Activated CD8-positive, alpha-beta memory T cell treated with anti-CD3 and anti-CD28 coated beads for 4 hours (primary cell): ENCODE measurements at regions not wholly inside any gene's neighbourhood (a gene's known extent, or its start where the extent isn't known, plus 50 kb on each side); places are given as distances from the start of the nearest gene placed in this dataset.
"Not testable (repeated sequence)": the region's sequence is repeated elsewhere in the genome, so short reads cannot be mapped to it uniquely, and the experiment has no call there.

ENCODE experiments used
- DNase-seq, 2 donors: peaks; one replicate each; pipeline ENCODE4 v3.0.0-alpha.2; 2020; ENCODE audit warnings: low read depth in 2 of 2

DNA sequence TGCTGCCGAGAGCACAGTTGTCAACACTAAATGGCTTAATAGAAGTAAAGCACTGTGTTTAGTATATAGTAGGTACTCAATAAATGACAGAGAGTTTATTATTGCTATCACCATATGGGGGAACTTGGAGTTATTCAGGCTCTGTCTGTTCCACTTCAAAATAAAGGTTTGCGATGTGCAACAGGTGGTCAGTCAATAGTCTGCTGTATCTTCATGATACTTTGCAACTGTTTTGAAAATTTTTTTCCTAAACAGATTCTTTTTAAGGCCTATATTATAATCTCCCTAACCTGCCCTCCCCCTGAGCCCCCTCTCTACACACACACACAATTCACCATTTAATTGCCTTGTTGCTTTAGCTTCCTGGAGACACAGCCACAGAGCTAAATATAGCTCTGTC is 164.7 kb upstream of the NR2F2 start:
- DNase-seq: no peak

GRCh38 chr15:96166223-96167200 is 164.0 kb upstream of the NR2F2 start:
- no peak for DNase-seq

DNA sequence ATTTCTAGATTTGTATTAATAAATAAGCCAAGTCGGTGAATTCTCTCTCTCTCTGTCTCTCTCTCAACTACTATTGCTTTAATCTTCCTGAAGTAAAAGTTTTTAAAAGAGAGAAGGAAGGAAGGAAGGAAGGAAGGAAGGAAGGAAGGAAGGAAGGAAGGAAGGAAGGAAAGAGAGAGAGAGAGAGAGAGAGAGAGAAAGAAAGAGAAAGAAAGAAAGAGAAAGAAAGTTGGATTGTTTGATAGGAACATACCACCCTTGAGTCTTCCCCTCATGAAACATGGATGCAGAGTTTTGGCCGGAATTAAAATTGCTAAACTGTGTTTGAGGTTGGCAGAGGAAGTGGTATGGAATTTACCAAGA is 159.9 kb upstream of the NR2F2 start:
- DNase-seq: not testable (repeated sequence)

DNA sequence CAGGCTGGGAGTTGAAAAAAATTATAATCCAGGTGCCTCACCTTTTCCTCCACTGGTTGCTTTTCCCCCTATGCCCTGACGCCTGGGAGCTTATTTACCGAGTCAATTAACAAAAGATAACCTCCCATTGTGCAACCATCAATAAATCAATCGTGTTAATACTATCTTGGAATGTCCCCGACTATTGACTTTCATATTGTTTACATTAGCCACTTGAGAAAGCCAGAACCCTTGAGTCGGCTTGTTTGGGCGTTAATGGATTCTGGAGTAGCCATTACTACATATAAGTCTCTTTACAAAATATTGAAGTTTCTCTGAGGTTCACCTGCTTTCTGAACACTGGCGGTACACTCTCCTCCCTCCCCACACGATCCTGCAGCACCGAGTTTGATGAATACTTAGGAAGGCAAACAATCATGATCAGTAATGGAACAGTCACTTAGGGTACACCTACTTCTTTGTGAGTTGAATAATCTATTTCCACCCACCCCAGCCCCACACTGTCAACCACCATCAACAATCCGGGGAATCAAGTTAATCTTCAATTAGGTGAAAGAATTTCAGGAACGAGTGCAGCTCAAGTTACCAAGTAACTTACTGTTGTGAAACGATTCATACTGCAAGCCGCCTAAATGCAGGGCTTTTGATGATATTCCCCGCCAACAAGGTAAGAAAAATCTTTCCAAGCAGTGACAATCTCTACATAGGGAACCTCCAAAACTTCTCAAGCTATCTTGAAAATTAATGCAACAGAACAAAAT is 159.3 kb upstream of the NR2F2 start:
- DNase-seq: no peak

GRCh38 chr15:96171853-96172296 is 158.6 kb upstream of the NR2F2 start:
- no peak for DNase-seq

DNA sequence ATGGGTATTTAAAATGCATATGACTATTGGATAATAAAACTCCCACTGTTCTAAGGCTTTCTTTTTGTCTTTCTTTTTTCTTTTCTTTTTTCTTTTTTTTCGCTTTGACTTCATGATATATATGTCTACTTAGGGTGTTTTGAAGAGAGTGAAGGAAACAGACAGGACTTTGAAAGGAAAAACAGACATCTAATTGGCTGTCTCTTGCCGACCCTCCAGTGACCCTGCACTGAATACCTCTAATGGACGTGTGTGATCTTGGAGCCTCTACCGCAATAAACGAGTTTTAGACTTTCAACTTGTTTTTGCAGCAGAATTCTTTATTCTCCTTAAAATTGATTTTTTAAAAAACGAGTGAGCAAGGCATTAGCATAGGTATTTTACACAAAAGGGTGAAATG is 158.1 kb upstream of the NR2F2 start:
- no peak for DNase-seq

DNA sequence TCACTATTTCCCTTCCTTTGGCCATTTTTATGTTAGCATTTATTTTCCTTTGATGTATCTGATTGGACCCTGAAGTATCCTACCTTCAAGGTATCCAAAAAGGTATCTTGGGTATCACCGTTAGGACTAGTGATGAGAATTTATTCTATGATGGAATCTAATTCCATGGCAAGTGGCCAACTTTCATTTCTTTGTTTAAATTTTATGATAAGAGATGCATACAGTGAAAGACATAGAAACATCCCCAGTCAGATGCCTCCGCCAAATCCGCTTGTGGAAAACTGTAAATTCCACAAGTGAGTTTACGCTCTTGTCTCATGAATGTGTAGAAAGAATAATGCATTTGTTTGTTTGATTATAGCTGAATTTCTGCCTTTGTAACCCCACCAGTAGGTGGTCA is 153.7 kb upstream of the NR2F2 start:
- no peak for DNase-seq

GRCh38 chr15:96177279-96177678 is 153.2 kb upstream of the NR2F2 start:
- no peak for DNase-seq

DNA sequence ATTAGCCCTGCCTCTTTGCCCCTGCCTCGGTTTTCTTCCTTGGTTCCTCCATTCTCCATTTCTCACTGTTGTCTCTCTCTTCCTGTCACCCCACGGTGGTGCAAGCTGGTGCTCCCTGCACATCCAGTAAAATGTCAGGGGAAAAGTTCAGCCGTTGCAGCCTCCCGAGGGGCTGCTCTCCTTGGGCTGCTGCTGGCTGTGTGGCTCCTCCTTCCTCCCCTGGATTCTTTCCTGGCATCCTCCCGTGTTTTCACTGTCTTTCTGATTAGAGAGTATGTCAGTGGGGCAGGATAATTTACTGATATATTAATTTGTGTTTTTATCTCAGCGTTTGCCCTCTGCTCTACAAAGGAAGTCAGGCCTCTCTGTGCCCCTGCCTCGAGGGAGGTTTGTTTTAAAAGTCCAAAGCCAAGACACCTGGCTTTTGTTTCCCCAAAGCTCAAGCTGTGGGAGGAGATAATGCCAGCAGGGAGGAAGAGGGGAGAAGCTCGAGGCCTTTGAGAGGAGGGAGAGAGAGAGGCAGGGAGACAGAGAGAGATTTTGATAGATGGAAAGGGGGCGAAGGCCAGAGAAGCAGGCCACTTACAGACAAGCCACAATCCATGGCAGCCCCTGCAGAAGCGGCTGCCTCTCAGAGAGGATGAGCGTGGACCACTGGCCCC is 150.3 kb upstream of the NR2F2 start:
- no peak for DNase-seq

GRCh38 chr15:96181217-96181616 is 149.3 kb upstream of the NR2F2 start:
- DNase-seq: no peak

- DNase-seq: no peak
Measured at GRCh38 chr15:96181873-96182301, 148.6 kb upstream of the NR2F2 start.

- DNase-seq: no peak
Measured at GRCh38 chr15:96182736-96183513, 147.6 kb upstream of the NR2F2 start.

DNA sequence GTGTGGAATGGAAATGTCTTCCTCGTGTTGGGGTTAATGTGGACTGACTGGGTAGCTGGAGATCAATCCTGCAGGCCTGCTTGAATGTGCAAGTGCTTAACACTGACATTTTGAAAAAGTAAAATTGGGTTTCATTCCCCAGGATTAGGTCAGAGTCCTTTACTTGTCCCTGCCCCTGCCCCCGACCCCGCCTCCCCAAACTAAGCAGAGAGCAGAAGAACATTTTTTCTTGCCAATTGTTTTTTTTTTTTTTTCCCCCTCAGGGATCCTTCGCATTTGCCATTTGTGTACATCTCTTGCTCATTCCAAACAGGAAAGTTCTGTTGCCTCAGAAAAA is 147.0 kb upstream of the NR2F2 start:
- DNase-seq: no peak

DNA sequence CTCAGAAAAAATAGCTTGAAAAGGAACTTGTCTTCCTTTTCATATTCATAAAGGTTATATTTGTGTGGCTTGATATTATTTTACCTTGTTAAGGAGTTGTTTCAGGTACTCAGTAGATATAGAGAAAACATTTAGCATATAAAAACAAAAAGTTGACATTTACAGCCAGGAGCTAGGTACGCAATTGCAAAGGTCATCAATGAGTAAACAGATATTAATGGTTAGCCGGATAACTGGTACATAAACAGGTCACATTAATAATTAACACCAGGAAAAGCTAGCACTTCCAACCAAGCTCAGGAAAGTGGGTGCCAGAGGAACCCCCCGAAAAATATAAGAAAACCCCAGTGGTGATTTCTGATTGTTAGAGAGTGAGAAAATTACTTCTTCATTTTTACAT is 146.6 kb upstream of the NR2F2 start:
- DNase-seq: no peak

- DNase-seq: no peak
Measured at GRCh38 chr15:96184297-96184696, 146.2 kb upstream of the NR2F2 start.

DNA sequence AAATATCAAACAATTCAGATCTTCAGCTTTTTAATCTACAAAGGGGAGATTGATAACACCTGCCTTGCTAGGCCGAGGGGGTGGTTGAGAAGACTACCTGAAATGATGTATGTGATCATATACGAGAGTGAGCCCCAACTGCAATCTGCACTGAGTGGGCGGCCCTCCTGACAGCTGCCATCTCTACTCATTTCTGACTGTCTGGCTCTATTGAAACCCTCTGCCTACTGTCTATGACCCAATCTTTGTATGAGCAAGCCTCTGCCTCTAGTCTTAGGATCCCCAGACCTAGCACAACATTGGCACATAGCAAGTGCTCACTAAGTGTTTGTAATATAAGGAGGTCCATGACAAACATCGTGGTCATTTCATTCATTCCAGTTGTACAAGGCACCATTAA is 144.4 kb upstream of the NR2F2 start:
- no peak for DNase-seq

DNA sequence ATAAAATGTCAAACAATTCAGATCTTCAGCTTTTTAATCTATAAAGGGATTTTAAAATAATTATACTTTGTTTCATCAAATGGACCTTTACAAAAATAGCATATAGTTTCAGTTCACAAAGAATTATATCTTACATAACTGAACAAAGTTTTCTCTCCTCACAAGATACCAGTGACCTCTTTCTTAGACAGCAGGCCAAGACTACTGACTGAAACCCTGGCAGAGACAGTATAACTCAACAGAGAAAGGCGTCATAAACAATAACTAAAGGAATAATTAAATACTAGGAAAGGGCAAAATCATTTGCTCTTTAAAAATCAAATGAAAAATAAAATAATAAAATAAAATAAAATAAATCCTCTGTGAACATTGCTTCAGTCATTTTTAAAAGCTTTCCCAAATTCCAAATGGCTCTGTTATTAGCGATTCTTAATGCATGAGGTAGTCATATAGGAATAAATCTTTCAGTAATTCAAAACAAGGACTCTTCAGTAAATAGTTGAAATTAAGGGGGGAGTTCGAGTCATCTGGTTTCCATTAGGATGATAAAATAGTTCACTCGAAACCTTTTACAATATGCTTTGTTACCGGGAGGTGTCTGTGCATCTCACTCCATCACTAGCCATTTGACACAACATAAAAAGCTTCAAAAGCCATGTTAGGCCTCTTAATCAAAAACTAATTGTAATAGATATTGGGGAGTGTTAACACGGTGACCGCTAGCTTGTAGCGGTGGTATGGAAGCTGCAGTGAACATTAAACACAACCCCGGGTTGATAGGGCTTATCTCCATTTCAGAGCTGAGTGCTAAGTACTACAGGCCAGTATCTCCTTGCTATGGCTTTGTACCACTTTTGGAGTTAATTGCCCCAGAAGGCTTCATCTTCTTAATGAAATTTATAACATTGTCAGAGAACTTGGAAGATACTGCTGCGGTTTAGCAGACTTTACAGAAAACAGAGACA is 142.9 kb upstream of the NR2F2 start:
- DNase-seq: no peak

DNA sequence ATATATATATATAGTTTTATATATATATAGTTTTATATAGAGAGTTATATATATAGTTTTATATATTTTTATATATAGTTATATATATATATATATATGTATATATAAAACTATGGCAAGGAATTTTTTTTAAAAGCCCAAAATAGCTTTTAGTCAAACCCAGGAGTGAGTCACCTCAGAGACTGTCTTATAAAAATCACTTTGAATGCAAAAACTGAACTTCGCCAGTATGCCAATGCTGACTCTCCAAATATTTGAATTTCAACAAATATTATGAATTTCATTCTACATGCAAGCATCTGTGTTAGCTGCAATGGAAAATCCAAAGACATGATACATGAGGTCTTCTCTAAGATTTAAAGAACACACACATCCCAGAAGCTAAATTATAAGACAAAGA is 132.8 kb upstream of the NR2F2 start:
- no peak for DNase-seq

- no peak for DNase-seq
Measured at GRCh38 chr15:96199111-96199510, 131.4 kb upstream of the NR2F2 start.

GRCh38 chr15:96200357-96200967 is 130.0 kb upstream of the NR2F2 start:
- DNase-seq: no peak
